ENCODE measurements at regions not wholly inside any gene's neighbourhood (a gene's known extent, or its start where the extent isn't known, plus 50 kb on each side); places are given as distances from the start of the nearest gene placed in this dataset.

- TF ChIP-seq CTCF (IDR thresholded peaks at IDR 0.05): no peak
- no peak for TF ChIP-seq EP300 (IDR thresholded peaks at IDR 0.05; ENCODE audit: low read depth)
These were observed 83.7 kb upstream of the F9 start for GRCh38 chrX:139446832-139447231.

All from transverse colon (tissue), 3 donors.